Transverse colon (tissue), 4 donors: ENCODE measurements at regions not wholly inside any gene's neighbourhood (a gene's known extent, or its start where the extent isn't known, plus 50 kb on each side); places are given as distances from the start of the nearest gene placed in this dataset.

Experiments
- EP300 ChIP-seq: sonication (generic); formaldehyde crosslinking; IDR thresholded peaks from one replicate; pipeline ENCODE4 v1.6.1; 2017; ENCODE audit warnings: antibody characterized with exemption, low read depth
- POLR2A ChIP-seq: fragments of 450-650 bp; IDR thresholded peaks from one replicate; pipeline ENCODE4 v1.6.1; 2016; ENCODE audit warnings: antibody characterized with exemption, mild to moderate bottlenecking, moderate library complexity
- POLR2AphosphoS5 ChIP-seq, 3 donors: sonication (generic); formaldehyde crosslinking; IDR thresholded peaks; one replicate each; pipeline ENCODE4 v1.6.1; 2016; ENCODE audit warnings: antibody characterized with exemption in 3 of 3
- TF ChIP-seq, protein P1 (sequence below), 5 experiments: fragments of 200-600 bp in 3 of 5; fragments of 450-650 bp in 2 of 5; sonication (generic) in 3 of 5; IDR thresholded peaks; 1 replicate in 2 of 5; 2 replicates in 3 of 5; pipeline ENCODE4 v1.5.1; 2016 to 2017; ENCODE audit warnings: antibody characterized with exemption in 5 of 5, inconsistent platforms in 3 of 5, mild to moderate bottlenecking in 2 of 5, moderate library complexity in 1 of 5

DNA sequence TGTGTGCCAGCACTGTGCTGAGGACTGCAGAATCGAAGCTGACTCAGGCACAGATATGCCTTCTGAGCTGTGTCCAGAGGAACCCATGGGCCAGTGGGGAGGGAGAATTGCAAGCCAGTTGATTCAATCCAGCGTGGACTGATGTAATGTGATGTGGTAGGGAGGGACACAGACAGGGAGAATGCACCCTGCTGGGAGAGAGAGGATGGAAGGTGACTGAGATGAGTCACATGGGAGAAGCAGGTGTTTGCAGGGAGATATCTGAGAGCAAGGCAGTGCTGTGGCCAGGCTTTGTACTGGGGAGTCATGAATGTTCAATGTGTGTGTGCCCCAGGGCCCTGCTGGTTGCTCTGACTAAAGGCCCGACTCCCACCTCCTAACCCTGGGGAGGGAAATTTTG lies 75.7 kb downstream of the IRX1 start:
- TF ChIP-seq POLR2A: no peak
- TF ChIP-seq, protein P1, sequence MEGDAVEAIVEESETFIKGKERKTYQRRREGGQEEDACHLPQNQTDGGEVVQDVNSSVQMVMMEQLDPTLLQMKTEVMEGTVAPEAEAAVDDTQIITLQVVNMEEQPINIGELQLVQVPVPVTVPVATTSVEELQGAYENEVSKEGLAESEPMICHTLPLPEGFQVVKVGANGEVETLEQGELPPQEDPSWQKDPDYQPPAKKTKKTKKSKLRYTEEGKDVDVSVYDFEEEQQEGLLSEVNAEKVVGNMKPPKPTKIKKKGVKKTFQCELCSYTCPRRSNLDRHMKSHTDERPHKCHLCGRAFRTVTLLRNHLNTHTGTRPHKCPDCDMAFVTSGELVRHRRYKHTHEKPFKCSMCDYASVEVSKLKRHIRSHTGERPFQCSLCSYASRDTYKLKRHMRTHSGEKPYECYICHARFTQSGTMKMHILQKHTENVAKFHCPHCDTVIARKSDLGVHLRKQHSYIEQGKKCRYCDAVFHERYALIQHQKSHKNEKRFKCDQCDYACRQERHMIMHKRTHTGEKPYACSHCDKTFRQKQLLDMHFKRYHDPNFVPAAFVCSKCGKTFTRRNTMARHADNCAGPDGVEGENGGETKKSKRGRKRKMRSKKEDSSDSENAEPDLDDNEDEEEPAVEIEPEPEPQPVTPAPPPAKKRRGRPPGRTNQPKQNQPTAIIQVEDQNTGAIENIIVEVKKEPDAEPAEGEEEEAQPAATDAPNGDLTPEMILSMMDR (IDR thresholded peaks at IDR 0.05): no peak
- no peak for TF ChIP-seq POLR2AphosphoS5 (IDR thresholded peaks at IDR 0.05)
- TF ChIP-seq EP300: no peak
